Stimulated activated CD4-positive, alpha-beta T cell treated with anti-CD3 and anti-CD28 coated beads, Interleukin-4, amount 100 ng/mL, for 1 hour (primary cell): ENCODE measurements at regions not wholly inside any gene's neighbourhood (a gene's known extent, or its start where the extent isn't known, plus 50 kb on each side); places are given as distances from the start of the nearest gene placed in this dataset.

Experiments used
- DNase-seq: peaks from one replicate; pipeline ENCODE4 v3.0.0-alpha.2; 2020

- DNase-seq = no peak
Measured at GRCh38 chr4:117971403-117971802, 62.9 kb upstream of the NDST3 start.

GRCh38 chr4:117983541-117984365 lies 50.5 kb upstream of the NDST3 start:
- DNase-seq = no peak

- DNase-seq = no peak
Measured at GRCh38 chr4:117984366-117984680, 50.0 kb upstream of the NDST3 start.
